K562 (cell line): ENCODE measurements at regions not wholly inside any gene's neighbourhood (a gene's known extent, or its start where the extent isn't known, plus 50 kb on each side); places are given as distances from the start of the nearest gene placed in this dataset.

Source experiments
- ATAC-seq: fragments of 200-7000 bp; cut with Tn5 transposase; 3 replicates; pipeline ENCODE4 v1.9.1; 2020; ENCODE audit warnings: moderate library complexity
- BruUV-seq: library from RNA; stranded (reverse); fragments of 400-500 nt; replicated peaks from 2 replicates; lab custom pipeline; 2021; lab: Mats Ljungman, UMichigan
- CTCF ChIA-PET: fragments of 300-600 bp; formaldehyde crosslinking; extraction: SDS; loops from one replicate; lab custom pipeline; 2021; ENCODE audit warnings: low intra/inter-chr PET ratio; lab: Yijun Ruan, JAX
- POLR2A ChIA-PET: fragments of 300-600, 350-650 bp; sonication (Branson Sonifier 250); formaldehyde crosslinking; extraction: SDS; loops from one replicate; lab custom pipeline; 2021; ENCODE audit warnings: antibody characterized with exemption, inconsistent platforms; lab: Yijun Ruan, JAX
- DNase-seq, 4 experiments: peaks; one replicate each; pipeline versions ENCODE4 v3.0.0 to v3.0.0-alpha.2; 2011 to 2018; ENCODE audit warnings: low spot score in 3 of 4, mixed read lengths in 3 of 4; ENCODE audit errors: extremely low read depth in 1 of 4
- FAIRE-seq: peaks from 2 replicates; lab custom pipeline; 2011; peaks lifted over from hg19 to GRCh38; lab: Jason Lieb, UNC
- H2AFZ ChIP-seq: 2 replicates; pipeline ENCODE4 v1.6.0; 2011; ENCODE audit warnings: low read depth, low read length, control low read depth, inconsistent platforms
- H3K27ac ChIP-seq: fragments of 200-600 bp; 3 replicates; pipeline ENCODE4 v1.8.0; 2011; ENCODE audit warnings: low read depth, mild to moderate bottlenecking, control low read depth, inconsistent platforms, low read length, moderate library complexity, mixed read lengths; ENCODE audit errors: extremely low read depth
- H3K27me3 ChIP-seq, 2 experiments: fragments of 300-600 bp in 1 of 2; 2 replicates in 1 of 2; 3 replicates in 1 of 2; pipeline versions ENCODE4 v1.6.0 to v1.8.0; 2011; ENCODE audit warnings: inconsistent platforms in 2 of 2, low read length in 2 of 2, mild to moderate bottlenecking in 1 of 2, mixed read lengths in 1 of 2, moderate library complexity in 1 of 2; ENCODE audit not compliant: control insufficient read depth in 2 of 2, insufficient read depth in 2 of 2
- H3K36me3 ChIP-seq: fragments of 300-600 bp; 3 replicates; pipeline ENCODE4 v1.8.0; 2011; ENCODE audit warnings: mild to moderate bottlenecking, low read length, inconsistent platforms; ENCODE audit not compliant: control insufficient read depth, insufficient read depth
- H3K4me1 ChIP-seq, 2 experiments: fragments of 200-600 bp in 1 of 2; replicated peaks in 1 of 2; 2 replicates in 1 of 2; 3 replicates in 1 of 2; pipeline versions ENCODE4 v1.5.1 to v1.8.0; 2011; ENCODE audit warnings: inconsistent platforms in 2 of 2, low read length in 2 of 2, mild to moderate bottlenecking in 1 of 2, mixed read lengths in 1 of 2, moderate library complexity in 1 of 2; ENCODE audit not compliant: control insufficient read depth in 2 of 2, insufficient read depth in 2 of 2
- H3K4me2 ChIP-seq: 2 replicates; pipeline ENCODE4 v1.6.1; 2011; ENCODE audit warnings: low read length, control low read depth, inconsistent platforms, mixed read lengths; ENCODE audit not compliant: insufficient read depth
- H3K4me3 ChIP-seq: fragments of 200-600 bp; sonication (generic), shearing (Covaris generic); 2 replicates; pipeline ENCODE4 v1.5.1; 2016; ENCODE audit warnings: control low read depth, inconsistent platforms
- H3K79me2 ChIP-seq: fragments of 200-600 bp; 3 replicates; pipeline ENCODE4 v1.8.0; 2011; ENCODE audit warnings: low read length, inconsistent platforms; ENCODE audit not compliant: control insufficient read depth, insufficient read depth
- H3K9ac ChIP-seq, 2 experiments: 2 replicates each; pipeline versions ENCODE4 v1.6.0 to v1.6.1; 2011; ENCODE audit warnings: low read depth in 2 of 2, low read length in 2 of 2, control low read depth in 1 of 2, inconsistent platforms in 1 of 2, mild to moderate bottlenecking in 1 of 2, mixed read lengths in 1 of 2; ENCODE audit not compliant: insufficient read depth in 1 of 2
- H3K9me1 ChIP-seq: one replicate; pipeline ENCODE4 v1.6.0; 2011; ENCODE audit warnings: inconsistent platforms, mild to moderate bottlenecking, low read length, moderate library complexity; ENCODE audit not compliant: control insufficient read depth, insufficient read depth
- H3K9me3 ChIP-seq: replicated peaks from 2 replicates; pipeline ENCODE4 v1.5.1; 2011; ENCODE audit warnings: low read depth, low read length, inconsistent platforms; ENCODE audit not compliant: control insufficient read depth, insufficient read depth
- H4K20me1 ChIP-seq: replicated peaks from 2 replicates; pipeline ENCODE4 v1.6.1; 2011; ENCODE audit warnings: low read length, inconsistent platforms, mixed read lengths; ENCODE audit not compliant: control insufficient read depth, insufficient read depth
- ARNT ChIP-seq, 2 experiments: fragments of 450-650 bp; IDR thresholded peaks; 2 replicates each; pipeline ENCODE4 v1.6.1; 2016; ENCODE audit warnings: mild to moderate bottlenecking in 1 of 2
- ELF4 ChIP-seq: fragments of 450-650 bp; formaldehyde crosslinking; IDR thresholded peaks from 2 replicates; pipeline ENCODE4 v1.4.0; 2022; ENCODE audit warnings: missing genetic modification characterization
- MCM3 ChIP-seq: fragments of 450-650 bp; IDR thresholded peaks from 2 replicates; pipeline ENCODE4 v1.6.1; 2016
- MTA3 ChIP-seq: fragments of 450-650 bp; formaldehyde crosslinking; IDR thresholded peaks from 2 replicates; pipeline ENCODE4 v1.6.1; 2017; ENCODE audit warnings: mild to moderate bottlenecking, borderline replicate concordance
- NEUROD1 ChIP-seq: fragments of 150-350 bp; IDR thresholded peaks from 2 replicates; pipeline ENCODE4 v1.6.1; 2014; ENCODE audit warnings: borderline replicate concordance, low read length, low read depth; ENCODE audit not compliant: partially characterized antibody
- NR2C2 ChIP-seq, 2 experiments: fragments of 200-800 bp in 1 of 2; sonication (Bioruptor generic) in 1 of 2; sonication (generic) in 1 of 2; formaldehyde crosslinking in 1 of 2; IDR thresholded peaks; 2 replicates each; pipeline versions ENCODE4 v1.6.1 to v1.8.0; 2016 to 2022; ENCODE audit warnings: mild to moderate bottlenecking in 1 of 2, missing compliant biosample characterization in 1 of 2, missing genetic modification characterization in 1 of 2, missing genetic modification reagents in 1 of 2
- RAD51 ChIP-seq: fragments of 450-650 bp; IDR thresholded peaks from 2 replicates; pipeline ENCODE4 v1.7.1; 2016; ENCODE audit warnings: low read depth, mild to moderate bottlenecking, borderline replicate concordance
- SREBF1 ChIP-seq: fragments of 150-350 bp; IDR thresholded peaks from 2 replicates; pipeline ENCODE4 v1.6.1; 2014; ENCODE audit warnings: antibody characterized with exemption, low read depth, low read length, borderline replicate concordance
- SREBF2 ChIP-seq: sonication (generic); formaldehyde crosslinking; IDR thresholded peaks from 2 replicates; pipeline ENCODE4 v1.4.0; 2020; ENCODE audit warnings: mild to moderate bottlenecking, missing genetic modification reagents
- TCF3 ChIP-seq: sonication (generic); formaldehyde crosslinking; IDR thresholded peaks from 2 replicates; pipeline ENCODE4 v1.4.0; 2020; ENCODE audit warnings: mild to moderate bottlenecking, missing genetic modification reagents
- THRAP3 ChIP-seq: fragments of 450-650 bp; IDR thresholded peaks from 2 replicates; pipeline ENCODE4 v1.6.1; 2016; ENCODE audit warnings: mild to moderate bottlenecking, inconsistent platforms, borderline replicate concordance
- ZBED1 ChIP-seq: IDR thresholded peaks from 2 replicates; pipeline ENCODE4 v1.6.1; 2014
- ZNF766 ChIP-seq: fragments of 200-800 bp; sonication (Bioruptor generic); conservative IDR thresholded peaks from 2 replicates; pipeline ENCODE4 v1.6.1; 2016; ENCODE audit warnings: missing genetic modification characterization, missing compliant biosample characterization
- WGBS: fragments of 100-300 bp; shearing (Covaris generic); methylation state at CpG from one replicate; pipeline ENCODE4 v1.1.6; 2016; ENCODE audit warnings: low coverage, mixed read lengths; ENCODE audit not compliant: insufficient coverage; ENCODE audit errors: missing lambda C conversion rate; 5-methylcytosine and 5-hydroxymethylcytosine counted together
- in situ Hi-C: fragments of 300-500 bp; cut with MboI; formaldehyde crosslinking; loops from 4 replicates; pipeline ENCODE4 v1.15.0; 2018; ENCODE audit warnings: inconsistent platforms, mixed read lengths
- intact Hi-C: fragments of 100-400 bp; cut with micrococcal nuclease; formaldehyde crosslinking; loops from 2 replicates; pipeline ENCODE4 v1.14.2; 2022
- TF ChIP-seq, protein P1 (sequence below), 2 experiments: fragments of 450-650 bp; conservative IDR thresholded peaks; 2 replicates each; pipeline ENCODE4 v1.6.1; 2017; ENCODE audit warnings: mild to moderate bottlenecking in 2 of 2, moderate library complexity in 2 of 2
- TF ChIP-seq, protein P2 (sequence below): sonication (generic); formaldehyde crosslinking; IDR thresholded peaks from 2 replicates; pipeline ENCODE4 v1.8.1; 2023; ENCODE audit warnings: mild to moderate bottlenecking, missing genetic modification reagents
- TF ChIP-seq, protein P3 (sequence below), 2 experiments: fragments of 250-450 bp in 1 of 2; fragments of 450-650 bp in 1 of 2; sonication (Bioruptor Pico) in 1 of 2; IDR thresholded peaks; 2 replicates each; pipeline versions ENCODE4 v1.6.1 to v1.8.0; 2016 to 2021; ENCODE audit warnings: mild to moderate bottlenecking in 2 of 2, moderate library complexity in 2 of 2, missing compliant biosample characterization in 1 of 2, missing genetic modification characterization in 1 of 2

DNA sequence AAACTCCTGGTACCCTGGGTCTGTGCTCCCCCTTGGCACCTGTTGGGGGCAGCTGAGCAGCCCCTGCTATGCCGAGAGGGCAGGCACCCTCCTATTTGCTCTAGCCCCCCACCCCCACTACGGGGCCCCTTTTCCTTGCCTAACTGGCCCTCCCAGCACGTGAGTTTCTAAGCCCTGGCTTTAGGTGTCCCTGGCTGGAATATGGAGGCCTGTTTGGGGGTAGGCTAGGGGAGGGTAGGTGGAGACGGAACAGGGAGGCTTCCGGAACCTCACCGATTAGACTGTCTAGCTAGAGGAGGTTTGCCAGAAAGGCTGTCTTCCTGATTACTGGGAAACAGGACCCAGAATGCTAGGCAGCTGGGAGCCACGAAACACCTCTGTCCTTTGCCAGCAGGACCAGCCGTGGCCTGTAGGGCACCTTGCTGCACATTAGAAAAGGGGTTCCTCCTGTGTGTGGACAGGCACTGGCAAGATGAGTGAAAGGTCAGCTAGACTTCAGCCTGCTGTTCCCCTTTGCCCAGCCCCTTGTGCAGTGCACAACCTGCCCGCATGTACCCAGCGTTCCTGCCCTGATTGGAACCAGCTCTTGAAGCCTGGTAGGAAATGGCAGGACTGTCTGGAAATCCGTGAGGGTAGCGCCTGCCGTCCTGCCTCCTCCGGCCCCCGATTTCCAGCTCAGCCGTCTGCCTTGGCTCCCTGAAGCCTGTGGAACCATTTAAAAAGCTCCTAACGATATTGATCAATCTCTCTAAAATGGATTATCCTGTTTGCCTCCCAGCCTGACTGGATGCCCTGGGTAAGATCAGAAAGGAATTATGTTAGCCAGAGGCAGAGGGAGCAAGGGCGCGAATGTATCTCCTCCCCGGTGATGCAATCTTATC lies 83.4 kb upstream of the GSE1 start:
- 72% methylated on average over 20 of the region's 20 CpGs for WGBS
- H3K36me3 ChIP-seq = peaks cover 3% of the 10 kb centered on the region; the same call in 1 of the 3 replicates
- TF ChIP-seq MCM3 = no peak
- TF ChIP-seq ZNF766 (CRISPR knock-in tag) = peak; percentile 38; the same call in 1 of the 2 replicates
- TF ChIP-seq MTA3 = no peak
- no peak for TF ChIP-seq ELF4 (CRISPR knock-in tag)
- no peak for TF ChIP-seq THRAP3
- TF ChIP-seq, protein P1, sequence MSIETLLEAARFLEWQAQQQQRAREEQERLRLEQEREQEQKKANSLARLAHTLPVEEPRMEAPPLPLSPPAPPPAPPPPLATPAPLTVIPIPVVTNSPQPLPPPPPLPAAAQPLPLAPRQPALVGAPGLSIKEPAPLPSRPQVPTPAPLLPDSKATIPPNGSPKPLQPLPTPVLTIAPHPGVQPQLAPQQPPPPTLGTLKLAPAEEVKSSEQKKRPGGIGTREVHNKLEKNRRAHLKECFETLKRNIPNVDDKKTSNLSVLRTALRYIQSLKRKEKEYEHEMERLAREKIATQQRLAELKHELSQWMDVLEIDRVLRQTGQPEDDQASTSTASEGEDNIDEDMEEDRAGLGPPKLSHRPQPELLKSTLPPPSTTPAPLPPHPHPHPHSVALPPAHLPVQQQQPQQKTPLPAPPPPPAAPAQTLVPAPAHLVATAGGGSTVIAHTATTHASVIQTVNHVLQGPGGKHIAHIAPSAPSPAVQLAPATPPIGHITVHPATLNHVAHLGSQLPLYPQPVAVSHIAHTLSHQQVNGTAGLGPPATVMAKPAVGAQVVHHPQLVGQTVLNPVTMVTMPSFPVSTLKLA (conservative IDR thresholded peaks at IDR 0.05) = no peak
- TF ChIP-seq NEUROD1 = no peak
- TF ChIP-seq RAD51 = no peak
- no peak for TF ChIP-seq SREBF1
- TF ChIP-seq, protein P2, sequence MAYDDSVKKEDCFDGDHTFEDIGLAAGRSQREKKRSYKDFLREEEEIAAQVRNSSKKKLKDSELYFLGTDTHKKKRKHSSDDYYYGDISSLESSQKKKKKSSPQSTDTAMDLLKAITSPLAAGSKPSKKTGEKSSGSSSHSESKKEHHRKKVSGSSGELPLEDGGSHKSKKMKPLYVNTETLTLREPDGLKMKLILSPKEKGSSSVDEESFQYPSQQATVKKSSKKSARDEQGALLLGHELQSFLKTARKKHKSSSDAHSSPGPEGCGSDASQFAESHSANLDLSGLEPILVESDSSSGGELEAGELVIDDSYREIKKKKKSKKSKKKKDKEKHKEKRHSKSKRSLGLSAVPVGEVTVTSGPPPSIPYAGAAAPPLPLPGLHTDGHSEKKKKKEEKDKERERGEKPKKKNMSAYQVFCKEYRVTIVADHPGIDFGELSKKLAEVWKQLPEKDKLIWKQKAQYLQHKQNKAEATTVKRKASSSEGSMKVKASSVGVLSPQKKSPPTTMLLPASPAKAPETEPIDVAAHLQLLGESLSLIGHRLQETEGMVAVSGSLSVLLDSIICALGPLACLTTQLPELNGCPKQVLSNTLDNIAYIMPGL (CRISPR knock-in tag) = 0 out of 2 replicates have a peak, but pooled peaks have one; percentile 21
- TF ChIP-seq ARNT (IDR thresholded peaks at IDR 0.05) = no peak
- no peak for TF ChIP-seq NR2C2 (CRISPR knock-in tag; IDR thresholded peaks at IDR 0.05)
- TF ChIP-seq NR2C2 (tag; IDR thresholded peaks at IDR 0.05) = peak; percentile 18; the same call in 1 of the 2 replicates
- no peak for TF ChIP-seq SREBF2 (CRISPR knock-in tag)
- TF ChIP-seq, protein P3, sequence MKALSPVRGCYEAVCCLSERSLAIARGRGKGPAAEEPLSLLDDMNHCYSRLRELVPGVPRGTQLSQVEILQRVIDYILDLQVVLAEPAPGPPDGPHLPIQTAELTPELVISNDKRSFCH (CRISPR knock-in tag; IDR thresholded peaks at IDR 0.05) = no peak
- TF ChIP-seq, protein P3 (tag; IDR thresholded peaks at IDR 0.05) = peak; percentile 45; the same call in 1 of the 2 replicates
- no peak for TF ChIP-seq TCF3
- TF ChIP-seq ZBED1 = no peak

More for the DNA sequence above, 83.4 kb upstream of the GSE1 start:
- Histone ChIP-seq H3K9ac (peak overlapping the region; percentile 42 to 57), H3K4me1 (peaks cover 55 to 84% of the 10 kb centered on the region in 2 experiments), H3K9me3 (no peaks in the 10 kb centered on the region), H3K79me2 (peaks cover 36% of the 10 kb centered on the region), H3K9me1 (no peaks in the 10 kb centered on the region), H3K27ac (peak overlapping the region; percentile 53; the same call in 2 of the 3 replicates), H4K20me1 (no peaks in the 10 kb centered on the region), H3K4me2 (no peak overlapping the region), H3K27me3 (no peaks in the 10 kb centered on the region), H3K4me3 (no peak overlapping the region), H2AFZ (no peak overlapping the region; the same call in 1 of the 2 replicates)
- peak; percentile 21 for ATAC-seq
- intact Hi-C loops = no loop called here
- POLR2A ChIA-PET = interaction anchor here (0.9 to 7.8 kb wide), 12 partner anchors 13 to 224 kb away, joined by 3 to 72 read pairs (median 4); no protein-coding TSS in a partner anchor
- FAIRE-seq = peak; percentile 11
- CTCF ChIA-PET = interaction anchor here (0.7 kb wide), 1 partner anchor 189 kb away, joined by 3 read pairs; no protein-coding TSS in a partner anchor
- no peak for DNase-seq
- in situ Hi-C loops = no loop called here
- BruUV-seq = no TSS peak
